Testis (tissue), 2 donors: ENCODE measurements at regions not wholly inside any gene's neighbourhood (a gene's known extent, or its start where the extent isn't known, plus 50 kb on each side); places are given as distances from the start of the nearest gene placed in this dataset.

ENCODE experiments used
- CTCF ChIP-seq, 3 experiments: fragments of 450-650 bp in 2 of 3; fragments of 200-600 bp in 1 of 3; sonication (generic) in 1 of 3; IDR thresholded peaks; one replicate each; pipeline ENCODE4 v1.5.1; 2016 to 2019; ENCODE audit warnings: antibody characterized with exemption in 3 of 3, mild to moderate bottlenecking in 2 of 3, moderate library complexity in 1 of 3
- POLR2A ChIP-seq: fragments of 450-650 bp; IDR thresholded peaks from one replicate; pipeline ENCODE4 v1.6.1; 2017; ENCODE audit warnings: antibody characterized with exemption, mild to moderate bottlenecking, moderate library complexity

- TF ChIP-seq CTCF (IDR thresholded peaks at IDR 0.05) (no peak), POLR2A (no peak)
These were observed 148.3 kb downstream of the ELAVL4 start for GRCh38 chr1:50257029-50257428.
